Inferior parietal cortex (tissue), 1 donor: ENCODE measurements at regions not wholly inside any gene's neighbourhood (a gene's known extent, or its start where the extent isn't known, plus 50 kb on each side); places are given as distances from the start of the nearest gene placed in this dataset.
"Not testable (repeated sequence)": the region's sequence is repeated elsewhere in the genome, so short reads cannot be mapped to it uniquely, and the experiment has no call there.

Experiments
- DNase-seq: peaks from one replicate; pipeline ENCODE4 v3.0.0-alpha.2; 2016; ENCODE audit errors: extremely low spot score

- no peak for DNase-seq
Measured at GRCh38 chr1:229710746-229711145, 84.7 kb downstream of the URB2 start.

DNA sequence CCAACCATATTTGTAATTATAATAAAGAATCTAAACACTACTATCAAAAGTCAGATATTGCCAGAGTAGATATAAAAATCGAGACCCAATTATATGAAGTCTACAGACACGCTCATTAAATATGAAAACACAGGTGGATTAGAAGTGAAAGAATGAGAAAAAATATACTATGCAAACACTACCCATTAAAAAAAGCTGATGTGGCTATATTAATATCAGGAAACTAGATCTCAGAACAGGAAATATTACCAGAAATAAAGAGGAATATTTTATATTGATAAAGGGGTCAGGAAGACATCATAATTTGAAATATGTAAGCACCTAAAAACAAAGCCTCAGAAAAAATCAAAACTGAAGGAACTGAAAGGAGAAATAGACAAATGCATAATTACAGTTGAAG lies 88.3 kb downstream of the URB2 start:
- DNase-seq: no peak

DNA sequence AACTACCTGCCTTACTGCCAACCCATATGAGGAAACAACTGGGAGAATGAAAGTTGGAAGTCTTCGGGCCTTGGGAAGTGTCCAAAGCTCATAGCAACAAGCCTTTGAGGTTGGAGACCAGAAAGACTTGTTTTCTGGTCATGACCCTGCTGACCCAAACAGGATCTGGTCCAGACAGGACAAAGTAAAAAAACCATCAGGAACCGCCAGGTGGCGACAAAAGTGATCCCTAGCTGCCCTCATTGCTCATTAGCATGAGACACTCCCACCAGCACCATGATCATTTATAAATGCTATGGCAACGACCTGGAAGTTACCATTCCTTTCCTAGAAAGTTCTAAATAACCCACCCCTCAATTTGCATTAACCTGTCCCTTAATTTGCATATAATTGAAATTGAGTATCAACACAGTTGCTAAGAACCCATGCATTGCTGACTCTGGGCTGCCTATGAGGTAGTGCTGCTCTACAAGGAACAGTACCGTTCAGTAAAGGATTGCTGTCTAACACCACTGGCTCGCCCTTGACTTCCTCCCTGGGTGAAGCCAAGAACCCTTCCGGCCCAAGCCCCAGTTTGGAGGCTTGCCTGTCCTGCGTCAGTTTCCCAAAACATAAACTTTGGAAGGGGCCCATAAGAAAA lies 89.0 kb downstream of the URB2 start:
- no peak for DNase-seq

- no peak for DNase-seq
Measured at GRCh38 chr1:229716069-229716468, 90.0 kb downstream of the URB2 start.

DNA sequence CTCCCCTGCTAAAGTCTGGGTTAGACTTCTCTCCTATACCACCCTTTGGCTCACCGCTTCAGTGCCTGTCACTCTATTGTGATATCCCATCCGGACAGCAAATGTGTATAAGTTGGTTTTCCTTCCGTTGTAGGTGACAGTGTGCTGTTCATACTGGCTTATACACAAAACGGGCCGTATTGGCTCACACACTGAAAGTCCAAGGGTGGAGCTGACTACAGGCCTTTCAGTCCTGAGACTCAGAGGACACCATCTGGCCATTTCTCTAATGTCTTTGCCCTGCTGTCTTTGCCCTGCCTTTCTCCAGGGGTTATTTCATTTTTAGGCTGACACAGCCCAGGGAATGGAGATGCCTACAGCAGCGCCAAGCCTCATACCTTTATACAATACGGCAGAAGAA lies 90.7 kb downstream of the URB2 start:
- no peak for DNase-seq

- no peak for DNase-seq
Measured at GRCh38 chr1:229717786-229718576, 91.9 kb downstream of the URB2 start.

GRCh38 chr1:229726061-229726460 lies 100.0 kb downstream of the URB2 start:
- no peak for DNase-seq

GRCh38 chr1:229729916-229730315 lies 103.9 kb downstream of the URB2 start:
- no peak for DNase-seq

GRCh38 chr1:229730573-229730972 lies 104.5 kb downstream of the URB2 start:
- no peak for DNase-seq

DNA sequence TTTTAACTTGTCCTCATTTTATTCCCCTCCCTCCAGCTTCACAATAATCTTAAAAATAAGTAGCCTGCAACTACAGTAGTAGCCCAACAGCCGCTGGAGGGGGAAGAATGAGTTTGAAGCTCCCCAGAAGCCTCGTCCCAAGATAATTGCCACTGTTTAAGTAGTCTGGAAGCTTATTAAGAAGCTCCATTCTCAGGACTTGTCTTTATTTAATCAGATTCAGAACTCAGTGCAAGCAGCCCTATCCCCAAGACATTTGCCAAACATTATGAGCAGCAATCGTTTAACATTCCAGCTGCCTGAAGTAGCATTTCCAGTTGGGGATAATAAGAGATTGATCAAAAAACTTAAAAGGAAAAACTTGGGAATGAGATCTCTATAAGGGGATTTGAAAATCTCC lies 106.0 kb downstream of the URB2 start:
- DNase-seq: no peak

GRCh38 chr1:229736376-229736775 lies 110.3 kb downstream of the URB2 start:
- DNase-seq: no peak

GRCh38 chr1:229742614-229743013 lies 116.6 kb downstream of the URB2 start:
- DNase-seq: not testable (repeated sequence)

DNA sequence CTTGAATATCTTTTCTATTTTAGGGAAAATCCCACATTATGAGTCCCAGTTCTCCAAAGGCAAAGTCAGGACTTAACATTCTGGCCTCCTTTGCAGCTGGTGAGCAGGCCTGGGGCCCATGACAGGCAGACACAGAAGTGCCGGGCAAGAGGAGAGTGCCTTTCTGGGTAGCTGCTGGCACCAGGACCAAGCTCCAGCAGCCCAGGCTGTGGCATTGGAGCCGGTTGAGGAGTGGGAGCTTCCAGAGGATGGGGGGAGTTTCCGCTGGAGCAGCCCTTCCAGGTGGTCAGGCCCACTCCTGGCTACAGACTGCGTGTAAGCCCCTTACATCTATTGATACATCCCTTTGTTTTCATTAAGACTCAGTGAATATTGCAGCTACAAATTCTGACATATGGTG lies 123.9 kb downstream of the URB2 start:
- no peak for DNase-seq

DNA sequence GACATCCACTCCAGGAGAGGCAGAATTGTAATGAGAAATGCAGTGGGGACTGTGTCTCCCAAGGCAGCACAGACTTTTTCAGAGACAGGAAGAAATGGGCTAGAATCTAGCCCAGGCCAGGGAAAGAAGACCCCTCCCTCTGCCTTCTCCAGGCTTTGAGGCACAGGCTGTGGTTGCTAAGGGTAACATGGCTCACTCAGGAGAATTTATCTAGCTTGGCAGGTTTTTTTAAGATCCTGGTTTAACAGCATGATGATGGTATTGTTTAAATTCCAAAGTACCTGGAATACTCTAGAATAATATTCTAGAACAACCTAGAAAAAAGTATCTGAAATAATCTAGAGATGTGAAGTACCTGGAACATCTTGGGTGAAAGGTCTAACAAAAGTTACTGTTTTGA lies 125.6 kb downstream of the URB2 start:
- no peak for DNase-seq

- DNase-seq: no peak
Measured at GRCh38 chr1:229752679-229753078, 126.6 kb downstream of the URB2 start.

DNA sequence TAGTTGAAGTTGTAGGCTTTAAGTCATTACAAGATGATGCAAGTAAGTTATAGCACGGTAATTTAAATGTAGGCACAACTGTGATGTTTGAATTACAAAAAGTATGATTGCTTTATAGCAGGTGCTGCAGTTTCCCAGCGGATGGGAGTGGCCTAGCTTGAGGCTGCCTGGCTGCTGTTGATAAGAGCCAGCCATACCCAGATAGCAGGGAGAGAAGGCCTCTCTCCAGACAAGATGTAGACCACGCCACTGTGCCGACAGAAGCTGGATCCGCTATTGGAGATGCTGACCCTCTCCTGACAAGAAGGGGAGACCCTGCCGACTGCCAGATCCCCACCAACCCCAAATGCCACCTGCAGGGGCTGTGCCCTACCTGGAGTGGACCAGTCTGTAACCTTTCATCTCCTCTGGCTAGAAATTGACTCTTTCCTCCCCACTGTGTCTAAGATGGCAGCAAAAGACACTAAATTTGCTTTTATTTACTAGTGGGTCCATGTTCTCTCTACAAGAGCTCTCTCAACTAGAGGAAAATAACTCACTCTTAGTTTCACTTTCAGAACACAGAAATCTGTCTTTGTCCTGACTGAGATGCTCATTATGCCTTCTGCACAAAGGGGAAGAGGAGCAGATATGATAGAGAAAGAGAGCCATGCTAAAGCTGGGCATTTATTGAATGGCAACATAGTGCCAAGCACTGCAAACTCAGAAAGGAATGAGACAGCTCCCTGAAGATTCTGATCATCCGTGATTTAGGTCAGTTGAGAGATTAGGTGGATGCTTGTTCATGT lies 127.9 kb downstream of the URB2 start:
- no peak for DNase-seq

DNA sequence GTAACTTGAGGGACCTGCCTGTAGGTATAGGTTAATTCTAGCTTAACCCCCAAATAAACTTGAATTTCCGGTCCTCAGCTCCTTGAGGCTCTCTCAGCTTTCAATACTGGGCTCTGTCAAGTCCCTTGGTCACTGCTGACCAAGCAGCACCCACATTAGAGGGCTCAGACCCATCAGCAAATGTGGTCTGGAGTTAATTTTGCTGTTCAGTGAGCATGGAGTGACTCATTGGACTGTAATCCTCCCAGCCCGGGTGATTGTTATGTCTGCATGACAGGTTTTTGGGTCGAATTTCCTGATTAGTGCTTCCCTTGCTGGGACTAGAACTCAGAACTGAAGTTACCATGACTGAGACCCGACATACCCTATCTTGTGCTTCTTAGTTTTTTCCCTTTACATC lies 130.6 kb downstream of the URB2 start:
- DNase-seq: no peak

GRCh38 chr1:229757226-229757625 lies 131.2 kb downstream of the URB2 start:
- no peak for DNase-seq

GRCh38 chr1:229758101-229759036 lies 132.3 kb downstream of the URB2 start:
- DNase-seq: no peak

GRCh38 chr1:229759037-229759435 lies 133.0 kb downstream of the URB2 start:
- no peak for DNase-seq

DNA sequence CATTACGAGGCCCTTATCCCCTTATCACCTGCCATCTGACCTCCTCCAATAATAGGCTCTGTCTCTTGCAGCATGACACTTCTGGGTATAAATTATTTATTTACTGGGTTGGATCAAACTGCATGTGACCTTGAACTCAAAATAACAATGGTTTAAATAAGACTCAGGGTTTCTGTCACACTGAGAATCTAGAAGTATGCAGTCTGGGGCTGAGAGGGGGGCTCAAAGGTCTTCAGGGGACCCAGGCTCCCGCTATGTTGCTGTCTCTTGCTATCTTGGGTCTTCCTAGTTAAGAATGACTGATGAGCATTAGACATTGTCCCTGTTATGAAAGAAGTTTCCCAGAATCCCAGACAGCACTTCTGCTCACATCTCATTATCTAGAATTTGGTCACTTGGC lies 133.5 kb downstream of the URB2 start:
- no peak for DNase-seq
